MM.1S (cell line): ENCODE measurements at regions not wholly inside any gene's neighbourhood (a gene's known extent, or its start where the extent isn't known, plus 50 kb on each side); places are given as distances from the start of the nearest gene placed in this dataset.

Experiments
- CTCF ChIP-seq: fragments of 300-600 bp; sonication (generic); IDR thresholded peaks from 2 replicates; pipeline ENCODE4 v1.5.1; 2016; ENCODE audit warnings: antibody characterized with exemption, low read length, mixed read lengths
- EZH2phosphoT487 ChIP-seq: fragments of 300-600 bp; sonication (generic); IDR thresholded peaks from 2 replicates; pipeline ENCODE4 v1.6.1; 2018; ENCODE audit warnings: antibody characterized with exemption, low read length

DNA sequence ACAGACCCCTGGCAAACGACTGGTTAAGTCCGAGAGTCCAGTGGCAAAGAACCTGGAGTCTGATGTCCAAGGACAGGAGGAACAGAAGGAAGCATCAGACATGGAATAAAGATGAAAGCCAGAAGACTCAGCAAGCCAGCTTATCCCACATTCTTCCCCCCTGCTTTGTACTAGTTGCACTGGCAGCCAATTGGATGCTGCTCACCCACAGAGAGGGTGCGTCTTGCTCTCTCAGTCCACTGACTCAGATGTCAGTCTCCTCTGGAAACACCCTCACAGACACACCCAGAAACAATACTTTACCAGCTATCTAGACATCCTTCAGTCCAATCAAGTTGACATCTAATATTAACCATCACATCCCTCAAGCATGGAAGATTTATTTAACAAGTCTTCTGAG lies 1265.8 kb upstream of the CNTN5 start:
- TF ChIP-seq CTCF (no peak), EZH2phosphoT487 (no peak)
